NCI-H1417 (cell line): ENCODE measurements at regions not wholly inside any gene's neighbourhood (a gene's known extent, or its start where the extent isn't known, plus 50 kb on each side); places are given as distances from the start of the nearest gene placed in this dataset.

ENCODE experiments used
- DNase-seq, 3 experiments: peaks; one replicate each; lab custom pipeline; 2025; lab: John Stamatoyannopoulos, UW

GRCh38 chr18:22253676-22254075 lies 84.3 kb downstream of the GATA6 start:
- DNase-seq = no peak

DNA sequence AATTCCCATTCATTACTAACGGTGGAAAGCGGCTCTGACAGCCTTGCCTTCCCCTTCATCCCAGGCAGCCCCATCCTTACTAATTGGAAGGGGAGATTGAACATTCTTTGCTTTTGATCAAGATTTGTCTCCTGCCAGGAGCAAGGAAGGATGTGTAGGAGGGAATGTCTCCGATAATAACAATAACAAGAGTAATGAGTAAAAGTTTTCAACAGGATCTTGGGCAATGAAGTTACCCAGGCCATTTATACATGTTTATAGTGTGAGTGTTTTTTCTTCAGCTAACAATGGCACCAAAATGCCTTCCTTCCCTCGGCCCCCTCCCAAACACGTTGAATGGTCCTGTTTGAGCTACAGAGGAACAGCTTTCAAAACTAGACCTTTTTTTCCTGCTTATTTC lies 83.8 kb downstream of the GATA6 start:
- no peak for DNase-seq
